A673 (cell line): ENCODE measurements at regions not wholly inside any gene's neighbourhood (a gene's known extent, or its start where the extent isn't known, plus 50 kb on each side); places are given as distances from the start of the nearest gene placed in this dataset.

Source experiments
- EZH2 ChIP-seq: fragments of 200-600 bp; sonication (generic); IDR thresholded peaks from 2 replicates; pipeline ENCODE4 v1.6.1; 2017; ENCODE audit warnings: borderline replicate concordance, low read depth, mild to moderate bottlenecking, mixed read lengths, antibody characterized with exemption, low read length; ENCODE audit not compliant: poor library complexity, severe bottlenecking
- TF ChIP-seq, protein P1 (sequence below): fragments of 300-800, 200-600 bp; sonication (generic); conservative IDR thresholded peaks from 2 replicates; pipeline ENCODE4 v1.5.1; 2017; ENCODE audit warnings: low read depth, mild to moderate bottlenecking, antibody characterized with exemption, low read length, moderate library complexity, mixed read lengths

GRCh38 chr2:113351375-113352355, 72.9 kb upstream of the PAX8 start:
- TF ChIP-seq, protein P1, sequence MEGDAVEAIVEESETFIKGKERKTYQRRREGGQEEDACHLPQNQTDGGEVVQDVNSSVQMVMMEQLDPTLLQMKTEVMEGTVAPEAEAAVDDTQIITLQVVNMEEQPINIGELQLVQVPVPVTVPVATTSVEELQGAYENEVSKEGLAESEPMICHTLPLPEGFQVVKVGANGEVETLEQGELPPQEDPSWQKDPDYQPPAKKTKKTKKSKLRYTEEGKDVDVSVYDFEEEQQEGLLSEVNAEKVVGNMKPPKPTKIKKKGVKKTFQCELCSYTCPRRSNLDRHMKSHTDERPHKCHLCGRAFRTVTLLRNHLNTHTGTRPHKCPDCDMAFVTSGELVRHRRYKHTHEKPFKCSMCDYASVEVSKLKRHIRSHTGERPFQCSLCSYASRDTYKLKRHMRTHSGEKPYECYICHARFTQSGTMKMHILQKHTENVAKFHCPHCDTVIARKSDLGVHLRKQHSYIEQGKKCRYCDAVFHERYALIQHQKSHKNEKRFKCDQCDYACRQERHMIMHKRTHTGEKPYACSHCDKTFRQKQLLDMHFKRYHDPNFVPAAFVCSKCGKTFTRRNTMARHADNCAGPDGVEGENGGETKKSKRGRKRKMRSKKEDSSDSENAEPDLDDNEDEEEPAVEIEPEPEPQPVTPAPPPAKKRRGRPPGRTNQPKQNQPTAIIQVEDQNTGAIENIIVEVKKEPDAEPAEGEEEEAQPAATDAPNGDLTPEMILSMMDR = no peak
- no peak for TF ChIP-seq EZH2
